IMR-90 (cell line): ENCODE measurements at regions not wholly inside any gene's neighbourhood (a gene's known extent, or its start where the extent isn't known, plus 50 kb on each side); places are given as distances from the start of the nearest gene placed in this dataset.

ENCODE experiments used
- ATAC-seq: fragments of 200-7000 bp; cut with Tn5 transposase; 2 replicates; pipeline ENCODE4 v1.9.1; 2020; ENCODE audit warnings: low read depth, mild to moderate bottlenecking, moderate library complexity
- BruUV-seq: library from RNA; stranded (reverse); fragments of 400-500 nt; replicated peaks from 2 replicates; lab custom pipeline; 2021; lab: Mats Ljungman, UMichigan
- CTCF ChIA-PET: fragments of 300-600 bp; formaldehyde crosslinking; extraction: SDS; loops from one replicate; lab custom pipeline; 2021; ENCODE audit warnings: antibody characterized with exemption; lab: Yijun Ruan, JAX
- POLR2A ChIA-PET: fragments of 300-600 bp; sonication (Branson Sonifier 250); formaldehyde crosslinking; loops from one replicate; lab custom pipeline; 2022; ENCODE audit warnings: antibody characterized with exemption; ENCODE audit not compliant: unreplicated experiment; lab: Charles Lee
- DNase-seq: peaks from one replicate; pipeline ENCODE4 v3.0.0; 2013
- H2AFZ ChIP-seq: replicated peaks from 2 replicates; pipeline ENCODE3; 2013; ENCODE audit warnings: low read length, mild to moderate bottlenecking; ENCODE audit not compliant: poor library complexity
- H2AK5ac ChIP-seq: 2 replicates; pipeline ENCODE4 v1.6.1; 2013; ENCODE audit warnings: low read depth, low read length, inconsistent platforms
- H2AK9ac ChIP-seq: replicated peaks from 2 replicates; pipeline ENCODE3; 2013; ENCODE audit warnings: mild to moderate bottlenecking, low read depth, low read length, moderate library complexity; ENCODE audit not compliant: poor library complexity
- H2BK120ac ChIP-seq: 2 replicates; pipeline ENCODE4 v1.6.1; 2013; ENCODE audit warnings: low read depth, low read length, inconsistent platforms
- H2BK15ac ChIP-seq: 3 replicates; pipeline ENCODE4 v1.6.1; 2013; ENCODE audit warnings: low read depth, low read length, inconsistent platforms
- H2BK20ac ChIP-seq: 2 replicates; pipeline ENCODE4 v1.6.1; 2013; ENCODE audit warnings: low read depth, mild to moderate bottlenecking, inconsistent platforms, low read length, moderate library complexity
- H2BK5ac ChIP-seq: 2 replicates; pipeline ENCODE4 v1.6.1; 2013; ENCODE audit warnings: mild to moderate bottlenecking, low read depth, low read length, inconsistent platforms; ENCODE audit not compliant: poor library complexity, severe bottlenecking
- H3K14ac ChIP-seq: replicated peaks from 2 replicates; pipeline ENCODE4 v1.6.1; 2013; ENCODE audit warnings: low read depth, low read length, inconsistent platforms
- H3K18ac ChIP-seq: 2 replicates; pipeline ENCODE4 v1.6.1; 2013; ENCODE audit warnings: low read depth, low read length, control low read depth
- H3K23ac ChIP-seq: 2 replicates; pipeline ENCODE4 v1.6.1; 2013; ENCODE audit warnings: low read depth, low read length, inconsistent platforms
- H3K27ac ChIP-seq: 2 replicates; pipeline ENCODE4 v1.5.1; 2013; ENCODE audit warnings: mild to moderate bottlenecking, control low read depth, low read length; ENCODE audit not compliant: insufficient read depth
- H3K27me3 ChIP-seq: 2 replicates; pipeline ENCODE4 v1.6.1; 2013; ENCODE audit warnings: low read length; ENCODE audit not compliant: control insufficient read depth, insufficient read depth
- H3K36me3 ChIP-seq: 2 replicates; pipeline ENCODE4 v1.6.1; 2013; ENCODE audit warnings: low read length, mixed read lengths; ENCODE audit not compliant: control insufficient read depth, insufficient read depth
- H3K4ac ChIP-seq: 2 replicates; pipeline ENCODE4 v1.6.1; 2013; ENCODE audit warnings: low read depth, low read length, inconsistent platforms
- H3K4me1 ChIP-seq: 2 replicates; pipeline ENCODE4 v1.6.1; 2013; ENCODE audit warnings: low read length, mixed read lengths; ENCODE audit not compliant: control insufficient read depth, insufficient read depth
- H3K4me2 ChIP-seq: 2 replicates; pipeline ENCODE4 v1.6.1; 2013; ENCODE audit warnings: low read depth, mild to moderate bottlenecking, control low read depth, low read length, moderate library complexity
- H3K4me3 ChIP-seq: 2 replicates; pipeline ENCODE4 v1.5.1; 2013; ENCODE audit warnings: low read depth, mild to moderate bottlenecking, control low read depth, low read length, moderate library complexity; ENCODE audit not compliant: insufficient read depth
- H3K56ac ChIP-seq: 2 replicates; pipeline ENCODE4 v1.6.1; 2013; ENCODE audit warnings: low read length, inconsistent platforms; ENCODE audit not compliant: insufficient read depth; ENCODE audit errors: extremely low read depth
- H3K79me1 ChIP-seq, 2 experiments: 2 replicates each; pipeline ENCODE4 v1.6.1; 2013; ENCODE audit warnings: low read length in 2 of 2, inconsistent platforms in 1 of 2, low read depth in 1 of 2
- H3K9ac ChIP-seq: 2 replicates; pipeline ENCODE4 v1.6.1; 2013; ENCODE audit warnings: low read depth, low read length, control low read depth
- H3K9me1 ChIP-seq: 2 replicates; pipeline ENCODE4 v1.6.1; 2013; ENCODE audit warnings: low read length, inconsistent platforms; ENCODE audit not compliant: insufficient read depth
- H3K9me3 ChIP-seq: 2 replicates; pipeline ENCODE4 v1.6.1; 2013; ENCODE audit warnings: low read length; ENCODE audit not compliant: control insufficient read depth, insufficient read depth
- H4K20me1 ChIP-seq: 2 replicates; pipeline ENCODE4 v1.6.1; 2013; ENCODE audit warnings: low read length, inconsistent platforms; ENCODE audit not compliant: insufficient read depth
- H4K5ac ChIP-seq: 2 replicates; pipeline ENCODE4 v1.6.1; 2013; ENCODE audit warnings: mild to moderate bottlenecking, low read depth, low read length, control low read depth
- H4K8ac ChIP-seq, 2 experiments: 2 replicates each; pipeline ENCODE4 v1.6.1; 2013; ENCODE audit warnings: low read depth in 2 of 2, low read length in 2 of 2, control low read depth in 1 of 2, inconsistent platforms in 1 of 2
- H4K91ac ChIP-seq: 2 replicates; pipeline ENCODE4 v1.6.1; 2013; ENCODE audit warnings: low read depth, low read length, inconsistent platforms; ENCODE audit not compliant: insufficient read depth
- BHLHE40 ChIP-seq: fragments of 150-350 bp; IDR thresholded peaks from 2 replicates; pipeline ENCODE4 v1.6.1; 2016; ENCODE audit warnings: mild to moderate bottlenecking, low read depth, low read length
- CEBPB ChIP-seq: IDR thresholded peaks from 2 replicates; pipeline ENCODE4 v1.6.1; 2012; ENCODE audit warnings: low read depth, low read length, improper control_type of control experiment
- CHD1 ChIP-seq: IDR thresholded peaks from 2 replicates; pipeline ENCODE4 v1.6.1; 2012; ENCODE audit warnings: low read depth, low read length, improper control_type of control experiment
- FOS ChIP-seq: fragments of 150-350 bp; IDR thresholded peaks from 2 replicates; pipeline ENCODE4 v1.6.1; 2016; ENCODE audit warnings: low read depth, low read length
- MAFK ChIP-seq: IDR thresholded peaks from 2 replicates; pipeline ENCODE4 v1.6.1; 2012; ENCODE audit warnings: low read depth, low read length, improper control_type of control experiment
- MAZ ChIP-seq: IDR thresholded peaks from 2 replicates; pipeline ENCODE4 v1.6.1; 2012; ENCODE audit warnings: low read depth, mild to moderate bottlenecking, low read length, improper control_type of control experiment, moderate library complexity, borderline replicate concordance
- MXI1 ChIP-seq: IDR thresholded peaks from 2 replicates; pipeline ENCODE4 v1.6.1; 2012; ENCODE audit warnings: low read depth, mild to moderate bottlenecking, low read length, moderate library complexity, borderline replicate concordance
- NFE2L2 ChIP-seq: fragments of 150-350 bp; IDR thresholded peaks from 2 replicates; pipeline ENCODE4 v1.6.1; 2016; ENCODE audit warnings: low read depth, mild to moderate bottlenecking, low read length
- POLR2A ChIP-seq: IDR thresholded peaks from 2 replicates; pipeline ENCODE4 v1.6.1; 2012; ENCODE audit warnings: mild to moderate bottlenecking, low read depth, low read length
- RAD21 ChIP-seq: IDR thresholded peaks from 2 replicates; pipeline ENCODE4 v1.6.1; 2012; ENCODE audit warnings: low read length, improper control_type of control experiment
- RCOR1 ChIP-seq: IDR thresholded peaks from 2 replicates; pipeline ENCODE4 v1.6.1; 2012; ENCODE audit warnings: mild to moderate bottlenecking, low read length, improper control_type of control experiment; ENCODE audit not compliant: insufficient replicate concordance
- RFX5 ChIP-seq: IDR thresholded peaks from 2 replicates; pipeline ENCODE4 v1.8.0; 2012; ENCODE audit warnings: low read depth, mild to moderate bottlenecking, low read length, moderate library complexity
- SMC3 ChIP-seq: fragments of 150-350 bp; IDR thresholded peaks from 2 replicates; pipeline ENCODE4 v1.6.1; 2016; ENCODE audit warnings: low read depth, mild to moderate bottlenecking, antibody characterized with exemption, low read length, moderate library complexity
- WGBS, 2 experiments: methylation state at CpG; one replicate each; pipeline versions ENCODE4 v1.1.5 to v1.1.7; 2013; ENCODE audit warnings: missing lambda C conversion rate in 2 of 2; ENCODE audit not compliant: insufficient read length in 1 of 2; ENCODE audit errors: extremely low coverage in 2 of 2; 5-methylcytosine and 5-hydroxymethylcytosine counted together
- dilution Hi-C: fragments of 300-500 bp; cut with HindIII; formaldehyde crosslinking; loops from one replicate; pipeline ENCODE4 v1.14.3; 2018; ENCODE audit warnings: low sequenced_read_pairs; ENCODE audit not compliant: unreplicated experiment
- in situ Hi-C: fragments of 300-500 bp; cut with MboI; formaldehyde crosslinking; loops from 3 replicates; pipeline ENCODE4 v1.14.3; 2019; ENCODE audit warnings: low sequenced_read_pairs, inconsistent platforms, mixed read lengths
- intact Hi-C: fragments of 100-400 bp; cut with micrococcal nuclease; formaldehyde crosslinking; loops from 2 replicates; pipeline ENCODE4 v1.10.0; 2022
- TF ChIP-seq, protein P1 (sequence below): fragments of 150-350 bp; IDR thresholded peaks from 2 replicates; pipeline ENCODE4 v1.6.1; 2016; ENCODE audit warnings: low read depth, mild to moderate bottlenecking, low read length, moderate library complexity, borderline replicate concordance
- TF ChIP-seq, protein P2 (sequence below): conservative IDR thresholded peaks from 2 replicates; pipeline ENCODE4 v1.5.1; 2012; ENCODE audit warnings: mild to moderate bottlenecking, low read depth, low read length, improper control_type of control experiment
- TF ChIP-seq, protein P3 (sequence below): fragments of 150-350 bp; IDR thresholded peaks from 2 replicates; pipeline ENCODE4 v1.6.1; 2017; ENCODE audit warnings: mild to moderate bottlenecking, antibody characterized with exemption, low read length, low read depth

DNA sequence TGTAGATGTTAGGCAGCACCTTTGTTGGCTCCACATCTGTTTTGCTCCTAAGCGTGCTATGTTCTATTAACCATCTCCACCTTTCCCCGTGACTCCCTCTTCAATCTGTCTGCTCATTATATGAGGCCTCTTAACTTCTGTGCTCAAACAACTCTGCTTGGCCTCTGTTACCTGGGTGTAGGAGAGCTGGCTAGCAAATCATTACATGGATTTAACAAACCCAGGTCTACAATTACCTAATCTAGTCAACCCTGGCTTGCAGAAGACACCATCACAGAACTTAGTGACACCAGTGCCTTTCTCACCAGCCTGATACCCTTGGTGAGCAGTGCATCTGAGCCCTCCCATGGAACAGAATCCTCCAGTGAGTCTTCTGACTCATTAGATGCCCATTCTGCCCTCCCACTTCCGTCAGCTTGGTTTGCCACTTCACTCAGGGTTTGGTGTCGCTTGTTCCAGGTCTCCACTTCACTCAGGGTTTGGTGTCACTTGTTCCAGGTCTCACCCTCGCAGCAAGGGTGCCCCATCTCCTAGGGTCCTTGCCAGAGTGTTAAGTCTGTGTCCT is 92.0 kb upstream of the KIF26B start:
- ChIA-PET CTCF (interaction anchor here (0.6 kb wide), 1 partner anchor 215 kb away, joined by 3 read pairs; no protein-coding TSS in a partner anchor), POLR2A (no interaction called here)
- in situ Hi-C loops, result no loop called here
- ATAC-seq, result no peak
- H4K20me1 ChIP-seq, result no peaks in the 10 kb centered on the region
- no peak overlapping the region for H3K18ac ChIP-seq
- no CpG with 5 or more reads among the region's 5 CpGs for WGBS, 2 experiments
- H2BK20ac ChIP-seq, result no peak overlapping the region
- no peak overlapping the region for H2BK120ac ChIP-seq
- 0 out of 2 replicates have a peak overlapping the region, but pooled peaks have one; percentile 8 for H2AK5ac ChIP-seq
- H2AK9ac ChIP-seq, result no peak overlapping the region
- intact Hi-C loops, result no loop called here
- no peaks in the 10 kb centered on the region for H3K36me3 ChIP-seq
- no peak overlapping the region for H3K27ac ChIP-seq
- no peak overlapping the region for H3K4me2 ChIP-seq
- no peaks in the 10 kb centered on the region for H3K4me1 ChIP-seq
- no peak overlapping the region for H3K14ac ChIP-seq
- H4K5ac ChIP-seq, result no peak overlapping the region
- H2AFZ ChIP-seq, result peak overlapping the region; percentile 34
- H3K4ac ChIP-seq, result no peak overlapping the region
- no peak for TF ChIP-seq RAD21
- no peak for TF ChIP-seq CEBPB
- no peak for TF ChIP-seq MXI1
- no peak for TF ChIP-seq FOS
- TF ChIP-seq POLR2A, result no peak
- TF ChIP-seq NFE2L2, result no peak
- no peak for TF ChIP-seq RCOR1
- TF ChIP-seq, protein P1, sequence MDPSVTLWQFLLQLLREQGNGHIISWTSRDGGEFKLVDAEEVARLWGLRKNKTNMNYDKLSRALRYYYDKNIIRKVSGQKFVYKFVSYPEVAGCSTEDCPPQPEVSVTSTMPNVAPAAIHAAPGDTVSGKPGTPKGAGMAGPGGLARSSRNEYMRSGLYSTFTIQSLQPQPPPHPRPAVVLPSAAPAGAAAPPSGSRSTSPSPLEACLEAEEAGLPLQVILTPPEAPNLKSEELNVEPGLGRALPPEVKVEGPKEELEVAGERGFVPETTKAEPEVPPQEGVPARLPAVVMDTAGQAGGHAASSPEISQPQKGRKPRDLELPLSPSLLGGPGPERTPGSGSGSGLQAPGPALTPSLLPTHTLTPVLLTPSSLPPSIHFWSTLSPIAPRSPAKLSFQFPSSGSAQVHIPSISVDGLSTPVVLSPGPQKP, result no peak
- no peak for TF ChIP-seq SMC3
- no peak for TF ChIP-seq BHLHE40
- TF ChIP-seq MAFK, result no peak
- TF ChIP-seq RFX5, result no peak
- no peak for TF ChIP-seq MAZ
- TF ChIP-seq, protein P2, sequence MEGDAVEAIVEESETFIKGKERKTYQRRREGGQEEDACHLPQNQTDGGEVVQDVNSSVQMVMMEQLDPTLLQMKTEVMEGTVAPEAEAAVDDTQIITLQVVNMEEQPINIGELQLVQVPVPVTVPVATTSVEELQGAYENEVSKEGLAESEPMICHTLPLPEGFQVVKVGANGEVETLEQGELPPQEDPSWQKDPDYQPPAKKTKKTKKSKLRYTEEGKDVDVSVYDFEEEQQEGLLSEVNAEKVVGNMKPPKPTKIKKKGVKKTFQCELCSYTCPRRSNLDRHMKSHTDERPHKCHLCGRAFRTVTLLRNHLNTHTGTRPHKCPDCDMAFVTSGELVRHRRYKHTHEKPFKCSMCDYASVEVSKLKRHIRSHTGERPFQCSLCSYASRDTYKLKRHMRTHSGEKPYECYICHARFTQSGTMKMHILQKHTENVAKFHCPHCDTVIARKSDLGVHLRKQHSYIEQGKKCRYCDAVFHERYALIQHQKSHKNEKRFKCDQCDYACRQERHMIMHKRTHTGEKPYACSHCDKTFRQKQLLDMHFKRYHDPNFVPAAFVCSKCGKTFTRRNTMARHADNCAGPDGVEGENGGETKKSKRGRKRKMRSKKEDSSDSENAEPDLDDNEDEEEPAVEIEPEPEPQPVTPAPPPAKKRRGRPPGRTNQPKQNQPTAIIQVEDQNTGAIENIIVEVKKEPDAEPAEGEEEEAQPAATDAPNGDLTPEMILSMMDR, result no peak
- TF ChIP-seq, protein P3, sequence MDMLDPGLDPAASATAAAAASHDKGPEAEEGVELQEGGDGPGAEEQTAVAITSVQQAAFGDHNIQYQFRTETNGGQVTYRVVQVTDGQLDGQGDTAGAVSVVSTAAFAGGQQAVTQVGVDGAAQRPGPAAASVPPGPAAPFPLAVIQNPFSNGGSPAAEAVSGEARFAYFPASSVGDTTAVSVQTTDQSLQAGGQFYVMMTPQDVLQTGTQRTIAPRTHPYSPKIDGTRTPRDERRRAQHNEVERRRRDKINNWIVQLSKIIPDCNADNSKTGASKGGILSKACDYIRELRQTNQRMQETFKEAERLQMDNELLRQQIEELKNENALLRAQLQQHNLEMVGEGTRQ, result no peak
- TF ChIP-seq CHD1, result no peak
- H3K56ac ChIP-seq, result no peak overlapping the region
- H4K91ac ChIP-seq, result no peak overlapping the region
- no peak overlapping the region for H2BK5ac ChIP-seq
- no peak overlapping the region for H2BK15ac ChIP-seq
- H3K23ac ChIP-seq, result no peak overlapping the region
- no peaks in the 10 kb centered on the region for H3K9me3 ChIP-seq
- dilution Hi-C loops, result no loop called here
- no TSS peak for BruUV-seq
- H3K9me1 ChIP-seq, result no peaks in the 10 kb centered on the region
- no peak overlapping the region for H3K4me3 ChIP-seq
- H3K79me1 ChIP-seq, result no peaks in the 10 kb centered on the region
- DNase-seq, result no peak
- no peak overlapping the region for H4K8ac ChIP-seq
- no peak overlapping the region for H3K9ac ChIP-seq
- no peaks in the 10 kb centered on the region for H3K27me3 ChIP-seq
